Anterior cingulate cortex (tissue), 58 donors: ENCODE measurements at regions not wholly inside any gene's neighbourhood (a gene's known extent, or its start where the extent isn't known, plus 50 kb on each side); places are given as distances from the start of the nearest gene placed in this dataset.

ENCODE experiments used
- DNase-seq, 58 donors: peaks; one replicate each; lab custom pipeline; 2025; lab: John Stamatoyannopoulos, UW

GRCh38 chr5:41670854-41671479 lies 160.6 kb upstream of the PLCXD3 start:
- DNase-seq: no peak

GRCh38 chr5:41670216-41670615 lies 159.8 kb upstream of the PLCXD3 start:
- no peak for DNase-seq

- no peak for DNase-seq
These were observed 150.9 kb upstream of the PLCXD3 start for GRCh38 chr5:41661254-41661653.

GRCh38 chr5:41656597-41656996 lies 146.2 kb upstream of the PLCXD3 start:
- DNase-seq: no peak

- no peak for DNase-seq
These were observed 139.7 kb upstream of the PLCXD3 start for GRCh38 chr5:41650131-41650530.

- no peak for DNase-seq
These were observed 139.3 kb upstream of the PLCXD3 start for GRCh38 chr5:41649659-41650058.

GRCh38 chr5:41648996-41649395 lies 138.6 kb upstream of the PLCXD3 start:
- no peak for DNase-seq

- DNase-seq: no peak
These were observed 131.2 kb upstream of the PLCXD3 start for GRCh38 chr5:41641621-41642020.

GRCh38 chr5:41638685-41639084 lies 128.3 kb upstream of the PLCXD3 start:
- no peak for DNase-seq

GRCh38 chr5:41637869-41638268 lies 127.5 kb upstream of the PLCXD3 start:
- DNase-seq: no peak

GRCh38 chr5:41637424-41637823 lies 127.0 kb upstream of the PLCXD3 start:
- DNase-seq: no peak

- no peak for DNase-seq
These were observed 126.2 kb upstream of the PLCXD3 start for GRCh38 chr5:41636605-41637004.

- no peak for DNase-seq
These were observed 119.5 kb upstream of the PLCXD3 start for GRCh38 chr5:41629897-41630296.

GRCh38 chr5:41625571-41625970 lies 115.2 kb upstream of the PLCXD3 start:
- DNase-seq: no peak

- no peak for DNase-seq
These were observed 111.0 kb upstream of the PLCXD3 start for GRCh38 chr5:41621420-41621819.

GRCh38 chr5:41617843-41618515 lies 107.6 kb upstream of the PLCXD3 start:
- DNase-seq: no peak

- DNase-seq: no peak
These were observed 100.0 kb upstream of the PLCXD3 start for GRCh38 chr5:41610386-41610785.

GRCh38 chr5:41600731-41601130 lies 90.3 kb upstream of the PLCXD3 start:
- DNase-seq: no peak

GRCh38 chr5:41598011-41598410 lies 87.6 kb upstream of the PLCXD3 start:
- no peak for DNase-seq

GRCh38 chr5:41587668-41588067 lies 77.3 kb upstream of the PLCXD3 start:
- no peak for DNase-seq

- DNase-seq: no peak
These were observed 64.8 kb upstream of the PLCXD3 start for GRCh38 chr5:41575110-41575779.

- DNase-seq: peak in 1 of 58 donors; percentile 4
These were observed 64.0 kb upstream of the PLCXD3 start for GRCh38 chr5:41574391-41574790.
